ENCODE measurements at regions not wholly inside any gene's neighbourhood (a gene's known extent, or its start where the extent isn't known, plus 50 kb on each side); places are given as distances from the start of the nearest gene placed in this dataset.

DNA sequence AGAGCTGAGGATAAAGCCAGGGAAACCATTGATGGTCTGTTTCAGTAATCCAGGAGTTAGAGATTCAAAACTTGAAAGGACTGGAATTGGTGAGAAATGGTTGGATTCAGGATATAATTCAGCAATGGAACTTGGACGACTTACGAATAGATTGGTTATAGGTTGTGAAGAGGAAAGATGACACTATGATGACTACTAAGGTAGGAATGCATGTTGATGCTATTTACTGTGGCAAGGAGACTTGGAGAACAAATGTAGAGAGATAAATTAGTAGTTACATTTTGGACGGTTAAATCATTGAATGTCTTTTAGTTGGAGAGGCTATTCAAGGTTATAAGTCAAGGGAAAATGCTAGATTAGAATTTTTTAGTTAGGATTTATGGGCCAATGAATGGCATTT lies 365.4 kb upstream of the TECRL start:
- POLR2A ChIA-PET: no interaction called here
- in situ Hi-C loops (cut with HindIII; ENCODE audit: extremely low pct_ligation_motif_present, low pct_unique_long_range_greater_than_20kb): no loop called here
- no TSS peak for BruUV-seq (replicated peaks)
- TF ChIP-seq KDM2A (CRISPR knock-in tag; IDR thresholded peaks at IDR 0.05; ENCODE audit: borderline replicate concordance, low read depth): no peak
- TF ChIP-seq, protein P1, sequence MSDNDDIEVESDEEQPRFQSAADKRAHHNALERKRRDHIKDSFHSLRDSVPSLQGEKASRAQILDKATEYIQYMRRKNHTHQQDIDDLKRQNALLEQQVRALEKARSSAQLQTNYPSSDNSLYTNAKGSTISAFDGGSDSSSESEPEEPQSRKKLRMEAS (IDR thresholded peaks at IDR 0.05): no peak
- no peak for TF ChIP-seq DPF2 (CRISPR knock-in tag; IDR thresholded peaks at IDR 0.05; ENCODE audit: borderline replicate concordance, low read depth)
- TF ChIP-seq ZNF629 (CRISPR knock-in tag; conservative IDR thresholded peaks at IDR 0.05): no peak
- no peak for TF ChIP-seq FOXP1 (IDR thresholded peaks at IDR 0.05)
- TF ChIP-seq FOXP1 (CRISPR knock-in tag; IDR thresholded peaks at IDR 0.05): no peak
- TF ChIP-seq ZBTB7A (CRISPR knock-in tag; IDR thresholded peaks at IDR 0.05): no peak
- no peak for TF ChIP-seq MAF1 (CRISPR knock-in tag; IDR thresholded peaks at IDR 0.05; ENCODE audit: borderline replicate concordance)
- no peak for TF ChIP-seq POGZ (CRISPR knock-in tag; IDR thresholded peaks at IDR 0.05)
- TF ChIP-seq ZNF703 (CRISPR knock-in tag; IDR thresholded peaks at IDR 0.05; ENCODE audit: borderline replicate concordance): no peak
- no peak for TF ChIP-seq CERS6 (CRISPR knock-in tag; IDR thresholded peaks at IDR 0.05)
- no peak for TF ChIP-seq ZC3H13 (CRISPR knock-in tag; IDR thresholded peaks at IDR 0.05)
- TF ChIP-seq MXI1 (IDR thresholded peaks at IDR 0.05; ENCODE audit: borderline replicate concordance, low read depth, low read length): no peak
- no peak for TF ChIP-seq GATA4 (IDR thresholded peaks at IDR 0.05; ENCODE audit: borderline replicate concordance, low read depth)
- TF ChIP-seq TEF (CRISPR knock-in tag; IDR thresholded peaks at IDR 0.05): no peak
- TF ChIP-seq, protein P2, sequence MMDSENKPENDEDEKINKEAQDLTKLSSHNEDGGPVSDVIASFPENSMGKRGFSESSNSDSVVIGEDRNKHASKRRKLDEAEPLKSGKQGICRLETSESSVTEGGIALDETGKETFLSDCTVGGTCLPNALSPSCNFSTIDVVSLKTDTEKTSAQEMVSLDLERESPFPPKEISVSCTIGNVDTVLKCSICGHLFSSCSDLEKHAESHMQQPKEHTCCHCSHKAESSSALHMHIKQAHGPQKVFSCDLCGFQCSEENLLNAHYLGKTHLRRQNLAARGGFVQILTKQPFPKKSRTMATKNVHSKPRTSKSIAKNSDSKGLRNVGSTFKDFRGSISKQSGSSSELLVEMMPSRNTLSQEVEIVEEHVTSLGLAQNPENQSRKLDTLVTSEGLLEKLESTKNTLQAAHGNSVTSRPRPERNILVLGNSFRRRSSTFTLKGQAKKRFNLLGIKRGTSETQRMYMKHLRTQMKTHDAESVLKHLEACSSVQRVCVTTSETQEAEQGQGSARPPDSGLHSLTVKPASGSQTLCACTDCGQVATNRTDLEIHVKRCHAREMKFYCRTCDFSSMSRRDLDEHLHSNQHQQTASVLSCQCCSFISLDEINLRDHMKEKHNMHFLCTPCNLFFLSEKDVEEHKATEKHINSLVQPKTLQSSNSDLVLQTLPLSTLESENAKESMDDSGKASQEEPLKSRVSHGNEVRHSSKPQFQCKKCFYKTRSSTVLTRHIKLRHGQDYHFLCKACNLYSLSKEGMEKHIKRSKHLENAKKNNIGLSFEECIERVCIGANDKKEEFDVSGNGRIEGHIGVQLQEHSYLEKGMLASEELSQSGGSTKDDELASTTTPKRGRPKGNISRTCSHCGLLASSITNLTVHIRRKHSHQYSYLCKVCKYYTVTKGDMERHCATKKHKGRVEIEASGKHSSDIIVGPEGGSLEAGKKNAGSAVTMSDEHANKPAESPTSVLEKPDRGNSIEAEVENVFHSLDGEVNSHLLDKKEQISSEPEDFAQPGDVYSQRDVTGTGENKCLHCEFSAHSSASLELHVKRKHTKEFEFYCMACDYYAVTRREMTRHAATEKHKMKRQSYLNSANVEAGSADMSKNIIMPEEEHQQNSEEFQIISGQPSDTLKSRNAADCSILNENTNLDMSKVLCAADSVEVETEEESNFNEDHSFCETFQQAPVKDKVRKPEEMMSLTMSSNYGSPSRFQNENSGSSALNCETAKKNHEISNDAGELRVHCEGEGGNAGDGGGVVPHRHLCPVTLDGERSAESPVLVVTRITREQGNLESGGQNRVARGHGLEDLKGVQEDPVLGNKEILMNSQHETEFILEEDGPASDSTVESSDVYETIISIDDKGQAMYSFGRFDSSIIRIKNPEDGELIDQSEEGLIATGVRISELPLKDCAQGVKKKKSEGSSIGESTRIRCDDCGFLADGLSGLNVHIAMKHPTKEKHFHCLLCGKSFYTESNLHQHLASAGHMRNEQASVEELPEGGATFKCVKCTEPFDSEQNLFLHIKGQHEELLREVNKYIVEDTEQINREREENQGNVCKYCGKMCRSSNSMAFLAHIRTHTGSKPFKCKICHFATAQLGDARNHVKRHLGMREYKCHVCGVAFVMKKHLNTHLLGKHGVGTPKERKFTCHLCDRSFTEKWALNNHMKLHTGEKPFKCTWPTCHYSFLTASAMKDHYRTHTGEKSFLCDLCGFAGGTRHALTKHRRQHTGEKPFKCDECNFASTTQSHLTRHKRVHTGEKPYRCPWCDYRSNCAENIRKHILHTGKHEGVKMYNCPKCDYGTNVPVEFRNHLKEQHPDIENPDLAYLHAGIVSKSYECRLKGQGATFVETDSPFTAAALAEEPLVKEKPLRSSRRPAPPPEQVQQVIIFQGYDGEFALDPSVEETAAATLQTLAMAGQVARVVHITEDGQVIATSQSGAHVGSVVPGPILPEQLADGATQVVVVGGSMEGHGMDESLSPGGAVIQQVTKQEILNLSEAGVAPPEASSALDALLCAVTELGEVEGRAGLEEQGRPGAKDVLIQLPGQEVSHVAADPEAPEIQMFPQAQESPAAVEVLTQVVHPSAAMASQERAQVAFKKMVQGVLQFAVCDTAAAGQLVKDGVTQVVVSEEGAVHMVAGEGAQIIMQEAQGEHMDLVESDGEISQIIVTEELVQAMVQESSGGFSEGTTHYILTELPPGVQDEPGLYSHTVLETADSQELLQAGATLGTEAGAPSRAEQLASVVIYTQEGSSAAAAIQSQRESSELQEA (CRISPR knock-in tag; IDR thresholded peaks at IDR 0.05; ENCODE audit: not compliant biosample characterization): no peak
- TF ChIP-seq PPARG (CRISPR knock-in tag; conservative IDR thresholded peaks at IDR 0.05): no peak
- no peak for TF ChIP-seq NFKB2 (CRISPR knock-in tag; IDR thresholded peaks at IDR 0.05; ENCODE audit: borderline replicate concordance)

More for the DNA sequence above, 365.4 kb upstream of the TECRL start:
- WGBS (ENCODE audit: low lambda C conversion rate): 2% methylated on average over 3 of the region's 3 CpGs
- H3K9ac ChIP-seq (ENCODE audit: insufficient read depth, low read depth, low read length): no peak overlapping the region
- H3K4me1 ChIP-seq (ENCODE audit: insufficient read depth, low read length): no peaks in the 10 kb centered on the region
- no peaks in the 10 kb centered on the region for H3K36me3 ChIP-seq (replicated peaks in 1 of 2; ENCODE audit: control insufficient read depth in 1 of 2, insufficient read depth in 2 of 2, low read length in 2 of 2)
- H3K4me3 ChIP-seq (replicated peaks in 1 of 3; ENCODE audit: insufficient read depth in 1 of 3, low read depth in 2 of 3, low read length in 3 of 3): no peak overlapping the region
- H3K27ac ChIP-seq (ENCODE audit: extremely low read length, insufficient read depth, low read length): no peak overlapping the region
- H3K4me2 ChIP-seq (ENCODE audit: low read depth, low read length): no peak overlapping the region
- intact Hi-C loops (cut with micrococcal nuclease; ENCODE audit: unreplicated experiment): no loop called here
- no peaks in the 10 kb centered on the region for H3K27me3 ChIP-seq (ENCODE audit: control insufficient read depth in 1 of 2, insufficient read depth in 2 of 2, low read length in 2 of 2)
- no peak overlapping the region for H2AFZ ChIP-seq (ENCODE audit: low read length)
- FAIRE-seq: no peak
- DNase-seq (ENCODE audit: low spot score): no peak
- no peaks in the 10 kb centered on the region for H4K20me1 ChIP-seq (ENCODE audit: insufficient read depth, low read length)
- no peak for ATAC-seq
- no peaks in the 10 kb centered on the region for H3K9me3 ChIP-seq (ENCODE audit: low read length)
- CTCF ChIA-PET (ENCODE audit: low intra/inter-chr PET ratio, low total read pairs): no interaction called here
- H3K79me2 ChIP-seq (ENCODE audit: insufficient read depth, low read length): no peaks in the 10 kb centered on the region

Measured in HepG2 (cell line).